SH-SY5Y (cell line): ENCODE measurements at regions not wholly inside any gene's neighbourhood (a gene's known extent, or its start where the extent isn't known, plus 50 kb on each side); places are given as distances from the start of the nearest gene placed in this dataset.

Source experiments
- GATA2 ChIP-seq: IDR thresholded peaks from 2 replicates; pipeline ENCODE4 v1.6.1; 2011; ENCODE audit warnings: mild to moderate bottlenecking, low read depth, low read length
- GATA3 ChIP-seq: IDR thresholded peaks from 2 replicates; pipeline ENCODE4 v1.6.1; 2011; ENCODE audit warnings: low read depth, mild to moderate bottlenecking, low read length, moderate library complexity

DNA sequence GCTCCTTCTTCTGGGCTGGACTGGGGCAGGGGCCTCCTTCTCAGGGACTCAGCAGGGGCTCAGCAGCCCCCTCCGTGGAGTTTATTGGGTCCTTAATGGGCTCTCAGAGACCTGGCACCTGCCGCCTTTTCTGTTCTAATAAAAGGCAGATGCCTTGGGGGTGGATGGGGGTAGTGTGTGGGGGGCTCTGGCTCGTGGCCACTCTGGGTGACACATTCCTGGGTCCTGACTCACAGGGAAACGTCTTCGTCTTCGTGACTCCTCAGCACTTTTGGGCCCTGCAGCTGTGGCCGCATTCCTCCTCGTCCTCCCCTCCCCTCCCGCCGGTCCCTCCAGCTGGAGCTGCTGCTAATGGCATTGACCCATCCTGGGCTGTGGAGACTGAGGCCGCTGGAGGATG is 107.8 kb upstream of the WNT4 start:
- no peak for TF ChIP-seq GATA2
- TF ChIP-seq GATA3: no peak
